SK-N-SH (cell line): ENCODE measurements at regions not wholly inside any gene's neighbourhood (a gene's known extent, or its start where the extent isn't known, plus 50 kb on each side); places are given as distances from the start of the nearest gene placed in this dataset.

Source experiments
- CTCF ChIA-PET: fragments of 300-600, 350-600 bp; formaldehyde crosslinking; extraction: SDS; loops from one replicate; lab custom pipeline; 2021; lab: Yijun Ruan, JAX
- POLR2A ChIA-PET: fragments of 350-600 bp; sonication (Branson Sonifier 250); formaldehyde crosslinking; extraction: SDS; loops from one replicate; lab custom pipeline; 2020; ENCODE audit warnings: antibody characterized with exemption, inconsistent platforms; lab: Yijun Ruan, JAX
- DNase-seq: peaks from one replicate; pipeline ENCODE4 v3.0.0; 2012
- H2AFZ ChIP-seq: fragments of 200-600 bp; sonication (generic); 2 replicates; pipeline ENCODE4 v1.8.1; 2016; ENCODE audit warnings: antibody characterized with exemption, mild to moderate bottlenecking, low read depth
- H3F3A ChIP-seq: fragments of 200-600 bp; sonication (generic); replicated peaks from 2 replicates; pipeline ENCODE3; 2016; ENCODE audit warnings: antibody characterized with exemption, mild to moderate bottlenecking; ENCODE audit not compliant: insufficient read depth
- H3K27ac ChIP-seq, 2 experiments: fragments of 200-500 bp in 1 of 2; fragments of 200-600 bp in 1 of 2; sonication (Bioruptor generic) in 1 of 2; sonication (generic), shearing (Covaris generic) in 1 of 2; 2 replicates each; pipeline versions ENCODE4 v1.5.1 to v1.6.1; 2014 to 2016; ENCODE audit warnings: low read depth in 2 of 2, inconsistent platforms in 1 of 2, low read length in 1 of 2, mild to moderate bottlenecking in 1 of 2, mixed read lengths in 1 of 2
- H3K27me3 ChIP-seq: fragments of 200-600 bp; sonication (generic), shearing (Covaris generic); 2 replicates; pipeline ENCODE4 v1.6.1; 2016; ENCODE audit warnings: mixed run types; ENCODE audit not compliant: insufficient read depth
- H3K36me3 ChIP-seq, 2 experiments: fragments of 200-500 bp in 1 of 2; fragments of 200-600 bp in 1 of 2; sonication (Bioruptor generic) in 1 of 2; sonication (generic) in 1 of 2; replicated peaks in 1 of 2; 2 replicates each; pipeline versions ENCODE3 to v1.5.1; 2014 to 2016; ENCODE audit warnings: low read length in 1 of 2, mild to moderate bottlenecking in 1 of 2; ENCODE audit not compliant: insufficient read depth in 2 of 2, control insufficient read depth in 1 of 2
- H3K4me1 ChIP-seq, 2 experiments: fragments of 200-500 bp in 1 of 2; fragments of 200-600 bp in 1 of 2; sonication (Bioruptor generic) in 1 of 2; sonication (generic), shearing (Covaris generic) in 1 of 2; 2 replicates each; pipeline versions ENCODE4 v1.5.1 to v1.6.1; 2014 to 2016; ENCODE audit warnings: low read depth in 1 of 2, low read length in 1 of 2, mixed run types in 1 of 2; ENCODE audit not compliant: insufficient read depth in 2 of 2, control insufficient read depth in 1 of 2
- H3K4me2 ChIP-seq: fragments of 200-600 bp; sonication (generic), shearing (Covaris generic); 2 replicates; pipeline ENCODE4 v1.6.1; 2017; ENCODE audit warnings: mixed run types
- H3K4me3 ChIP-seq, 2 experiments: fragments of 200-500 bp in 1 of 2; fragments of 200-600 bp in 1 of 2; sonication (Bioruptor generic) in 1 of 2; sonication (generic), shearing (Covaris generic) in 1 of 2; 2 replicates each; pipeline versions ENCODE4 v1.5.1 to v1.8.1; 2014 to 2016; ENCODE audit warnings: low read depth in 2 of 2, inconsistent platforms in 1 of 2, low read length in 1 of 2, mild to moderate bottlenecking in 1 of 2, mixed read lengths in 1 of 2, moderate library complexity in 1 of 2
- H3K79me2 ChIP-seq: fragments of 200-600 bp; sonication (generic); 2 replicates; pipeline ENCODE4 v1.8.1; 2017; ENCODE audit warnings: mild to moderate bottlenecking; ENCODE audit not compliant: insufficient read depth
- H3K9ac ChIP-seq: fragments of 200-600 bp; sonication (generic); 2 replicates; pipeline ENCODE4 v1.6.1; 2017; ENCODE audit warnings: mixed run types
- H3K9me2 ChIP-seq: fragments of 200-600 bp; sonication (generic); 2 replicates; pipeline ENCODE4 v1.6.1; 2017; ENCODE audit warnings: mixed run types
- H3K9me3 ChIP-seq: fragments of 200-600 bp; sonication (generic); 2 replicates; pipeline ENCODE4 v1.6.1; 2017; ENCODE audit warnings: mixed run types, mild to moderate bottlenecking, moderate library complexity
- H4K20me1 ChIP-seq: fragments of 200-600 bp; sonication (generic); 2 replicates; pipeline ENCODE4 v1.6.1; 2017; ENCODE audit warnings: mild to moderate bottlenecking, mixed run types; ENCODE audit not compliant: insufficient read depth
- EP300 ChIP-seq, 2 experiments: IDR thresholded peaks; 2 replicates each; pipeline versions ENCODE4 v1.4.0 to v1.6.1; 2012; ENCODE audit warnings: borderline replicate concordance in 1 of 2, low read depth in 1 of 2, low read length in 1 of 2
- FOXJ3 ChIP-seq: sonication (generic); formaldehyde crosslinking; IDR thresholded peaks from 2 replicates; pipeline ENCODE4 v1.5.1; 2020; ENCODE audit warnings: mild to moderate bottlenecking, missing genetic modification reagents
- GATA2 ChIP-seq: sonication (generic); formaldehyde crosslinking; IDR thresholded peaks from 2 replicates; pipeline ENCODE4 v1.5.0; 2020; ENCODE audit warnings: mild to moderate bottlenecking, missing genetic modification reagents
- POLR2AphosphoS5 ChIP-seq: IDR thresholded peaks from 2 replicates; pipeline ENCODE4 v1.6.1; 2012; ENCODE audit warnings: low read depth, low read length
- RCOR1 ChIP-seq: fragments of 150-350 bp; IDR thresholded peaks from 2 replicates; pipeline ENCODE4 v1.6.1; 2017; ENCODE audit warnings: antibody characterized with exemption, low read length
- REST ChIP-seq: IDR thresholded peaks from 2 replicates; pipeline ENCODE4 v1.6.1; 2012; ENCODE audit warnings: mild to moderate bottlenecking, low read depth, low read length, moderate library complexity
- TEAD4 ChIP-seq: IDR thresholded peaks from 2 replicates; pipeline ENCODE4 v1.4.0; 2012; ENCODE audit warnings: mild to moderate bottlenecking, borderline replicate concordance; ENCODE audit not compliant: insufficient read depth
- WGBS: methylation state at CpG from one replicate; pipeline ENCODE4 v1.1.6; 2017; ENCODE audit warnings: low lambda C conversion rate; 5-methylcytosine and 5-hydroxymethylcytosine counted together
- TF ChIP-seq, protein P1 (sequence below): IDR thresholded peaks from 2 replicates; pipeline ENCODE4 v1.4.0; 2012; ENCODE audit warnings: low read depth

GRCh38 chr7:46198701-46199100 is 277.6 kb upstream of the IGFBP3 start:
- TF ChIP-seq TEAD4 (no peak), RCOR1 (no peak), GATA2 (no peak)
- TF ChIP-seq, protein P1, sequence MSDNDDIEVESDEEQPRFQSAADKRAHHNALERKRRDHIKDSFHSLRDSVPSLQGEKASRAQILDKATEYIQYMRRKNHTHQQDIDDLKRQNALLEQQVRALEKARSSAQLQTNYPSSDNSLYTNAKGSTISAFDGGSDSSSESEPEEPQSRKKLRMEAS, result no peak
- Histone ChIP-seq H3K4me3 (no peak overlapping the region), H3K4me1 (no peaks in the 10 kb centered on the region), H3K36me3 (no peaks in the 10 kb centered on the region), H3K9me3 (no peaks in the 10 kb centered on the region), H3K79me2 (no peaks in the 10 kb centered on the region), H3K9ac (no peak overlapping the region), H4K20me1 (no peaks in the 10 kb centered on the region), H3K27me3 (no peaks in the 10 kb centered on the region), H3K4me2 (no peak overlapping the region), H3F3A (no peaks in the 10 kb centered on the region), H3K27ac (no peak overlapping the region), H3K9me2 (no peaks in the 10 kb centered on the region), H2AFZ (no peak overlapping the region)
- ChIA-PET POLR2A (no interaction called here), CTCF (interaction anchor here (0.6 to 1.7 kb wide), 3 partner anchors 10 to 413 kb away, joined by 3 to 4 read pairs (median 3); no protein-coding TSS in a partner anchor)
- DNase-seq, result no peak
- WGBS, result 96% methylated on average over 1 of the region's 1 CpG

- POLR2A ChIA-PET, result no interaction called here
- Histone ChIP-seq H3K27me3 (no peaks in the 10 kb centered on the region), H3K4me2 (no peak overlapping the region), H3K9me3 (no peaks in the 10 kb centered on the region), H3K4me1 (no peaks in the 10 kb centered on the region), H3F3A (no peaks in the 10 kb centered on the region), H3K36me3 (no peaks in the 10 kb centered on the region), H3K9ac (no peak overlapping the region), H3K79me2 (no peaks in the 10 kb centered on the region), H3K4me3 (no peak overlapping the region), H3K27ac (no peak overlapping the region), H4K20me1 (no peaks in the 10 kb centered on the region), H3K9me2 (no peaks in the 10 kb centered on the region), H2AFZ (no peak overlapping the region)
- CTCF ChIA-PET, result interaction anchor here (1.5 to 1.7 kb wide), 2 partner anchors 9 to 280 kb away, joined by 3 to 4 read pairs; no protein-coding TSS in a partner anchor
- WGBS, result 93% methylated on average over 7 of the region's 7 CpGs
- no peak for TF ChIP-seq POLR2AphosphoS5
- no peak for DNase-seq
These were observed 276.9 kb upstream of the IGFBP3 start for GRCh38 chr7:46197785-46198540.

DNA sequence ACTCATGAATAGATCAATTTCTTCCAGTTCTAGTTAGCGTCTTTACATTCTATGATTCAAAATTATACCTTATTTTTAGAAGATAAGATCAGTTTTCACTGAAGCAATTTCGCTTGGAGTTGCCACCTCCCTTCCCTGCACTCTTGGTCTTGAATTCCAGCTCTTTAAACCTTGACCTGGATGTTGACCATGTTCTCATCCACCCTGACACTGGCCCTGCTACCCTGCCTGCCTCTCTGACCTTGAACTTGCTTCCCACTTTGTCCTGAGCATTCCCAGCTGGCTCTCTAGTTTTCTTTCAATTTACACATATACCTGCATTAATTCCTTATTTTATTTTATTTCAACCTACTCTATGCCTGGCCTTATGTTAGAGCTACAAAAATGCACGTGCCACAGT is 274.9 kb upstream of the IGFBP3 start:
- Histone ChIP-seq H3K9ac (no peak overlapping the region), H3K79me2 (no peaks in the 10 kb centered on the region), H3F3A (no peaks in the 10 kb centered on the region), H3K27me3 (no peaks in the 10 kb centered on the region), H3K9me3 (no peaks in the 10 kb centered on the region), H3K4me1 (peaks cover 0 to 4% of the 10 kb centered on the region in 2 experiments; a peak in 1 of 4 replicates), H3K4me2 (no peak overlapping the region), H4K20me1 (no peaks in the 10 kb centered on the region), H2AFZ (no peak overlapping the region), H3K27ac (no peak overlapping the region), H3K4me3 (no peak overlapping the region), H3K36me3 (no peaks in the 10 kb centered on the region), H3K9me2 (no peaks in the 10 kb centered on the region)
- TF ChIP-seq REST, result no peak
- no peak for TF ChIP-seq EP300 (IDR thresholded peaks at IDR 0.05; ENCODE audit: borderline replicate concordance in 1 of 2, low read depth in 1 of 2, low read length in 1 of 2)
- TF ChIP-seq RCOR1, result no peak
- no peak for TF ChIP-seq FOXJ3 (CRISPR knock-in tag)
- ChIA-PET POLR2A (no interaction called here), CTCF (interaction anchor here (1.5 kb wide), 1 partner anchor 274 kb away, joined by 6 read pairs; no protein-coding TSS in a partner anchor)
- WGBS, result 60% methylated on average over 3 of the region's 3 CpGs
- no peak for DNase-seq
